ENCODE measurements at regions not wholly inside any gene's neighbourhood (a gene's known extent, or its start where the extent isn't known, plus 50 kb on each side); places are given as distances from the start of the nearest gene placed in this dataset.

- no peaks in the 10 kb centered on the region for H3K27me3 ChIP-seq (replicated peaks in 1 of 4; ENCODE audit: control extremely low read depth in 1 of 4, control insufficient read depth in 3 of 4, insufficient read depth in 4 of 4, low read length in 3 of 4)
- intact Hi-C loops (cut with micrococcal nuclease), result no loop called here
- no peaks in the 10 kb centered on the region for H3K79me2 ChIP-seq (ENCODE audit: control insufficient read depth, insufficient read depth, low read length)
- ChIA-PET CTCF (no interaction called here), POLR2A (no interaction called here)
- no CpG with 5 or more reads among the region's 3 CpGs for WGBS (ENCODE audit: insufficient coverage)
- TF ChIP-seq CTCF (IDR thresholded peaks at IDR 0.05) (no peak), EZH2 (IDR thresholded peaks at IDR 0.05; ENCODE audit: borderline replicate concordance, insufficient read depth, low read depth, low read length, poor library complexity, severe bottlenecking) (no peak)
- no peak overlapping the region for H3K4me2 ChIP-seq (replicated peaks; ENCODE audit: low read depth, low read length, poor library complexity, severe bottlenecking)
- H4K20me1 ChIP-seq (ENCODE audit: control insufficient read depth, insufficient read depth, low read length, poor library complexity, severe bottlenecking), result no peaks in the 10 kb centered on the region
- no peak overlapping the region for H3K4me3 Mint-ChIP-seq
- no peak overlapping the region for H3K4me3 ChIP-seq (ENCODE audit: control extremely low read depth in 1 of 5, extremely low read depth in 1 of 5, insufficient read depth in 1 of 5, low read depth in 2 of 5, low read length in 4 of 5)
- H3K4me1 ChIP-seq (ENCODE audit: control insufficient read depth in 2 of 2, insufficient read depth in 2 of 2, low read length in 2 of 2), result no peaks in the 10 kb centered on the region
- no peaks in the 10 kb centered on the region for H3K36me3 ChIP-seq (replicated peaks in 1 of 2; ENCODE audit: control extremely low read depth in 1 of 2, control insufficient read depth in 1 of 2, extremely low read depth in 1 of 2, insufficient read depth in 2 of 2, low read length in 1 of 2)
- no peak overlapping the region for H3K27ac Mint-ChIP-seq
- no peaks in the 10 kb centered on the region for H3K9me3 Mint-ChIP-seq (ENCODE audit: insufficient read depth)
- H3K4me1 Mint-ChIP-seq, result no peaks in the 10 kb centered on the region
- no peak overlapping the region for H3K9ac ChIP-seq (ENCODE audit: low read length)
- no peaks in the 10 kb centered on the region for H3K27me3 Mint-ChIP-seq
- ATAC-seq (ENCODE audit: low read depth) (no peak), DNase-seq (no peak)
- no peak overlapping the region for H3K27ac ChIP-seq (ENCODE audit: low read length in 2 of 2)
- no peaks in the 10 kb centered on the region for H3K9me3 ChIP-seq (ENCODE audit: control extremely low read depth in 1 of 3, control insufficient read depth in 2 of 3, insufficient read depth in 1 of 3, low read length in 2 of 3)
- H2AFZ ChIP-seq (ENCODE audit: insufficient read depth, low read depth, low read length, poor library complexity, severe bottlenecking), result no peak overlapping the region
Measured at GRCh38 chr12:71071536-71072097, 86.2 kb downstream of the TSPAN8 start.

GRCh38 chr12:71070416-71071128, 87.2 kb downstream of the TSPAN8 start:
- WGBS (ENCODE audit: insufficient coverage), result 100% methylated on average over 1 of the region's 3 CpGs
- Histone ChIP-seq H3K27me3 (replicated peaks in 1 of 4; ENCODE audit: control extremely low read depth in 1 of 4, control insufficient read depth in 3 of 4, insufficient read depth in 4 of 4, low read length in 3 of 4) (no peaks in the 10 kb centered on the region), H3K9me3 (ENCODE audit: control extremely low read depth in 1 of 3, control insufficient read depth in 2 of 3, insufficient read depth in 1 of 3, low read length in 2 of 3) (no peaks in the 10 kb centered on the region), H3K9ac (ENCODE audit: low read length) (no peak overlapping the region), H3K4me2 (replicated peaks; ENCODE audit: low read depth, low read length, poor library complexity, severe bottlenecking) (no peak overlapping the region), H3K4me1 (ENCODE audit: control insufficient read depth in 2 of 2, insufficient read depth in 2 of 2, low read length in 2 of 2) (no peaks in the 10 kb centered on the region), H4K20me1 (ENCODE audit: control insufficient read depth, insufficient read depth, low read length, poor library complexity, severe bottlenecking) (no peaks in the 10 kb centered on the region), H3K79me2 (ENCODE audit: control insufficient read depth, insufficient read depth, low read length) (no peaks in the 10 kb centered on the region), H3K36me3 (replicated peaks in 1 of 2; ENCODE audit: control extremely low read depth in 1 of 2, control insufficient read depth in 1 of 2, extremely low read depth in 1 of 2, insufficient read depth in 2 of 2, low read length in 1 of 2) (no peaks in the 10 kb centered on the region), H3K27ac (ENCODE audit: low read length in 2 of 2) (no peak overlapping the region), H3K4me3 (ENCODE audit: control extremely low read depth in 1 of 5, extremely low read depth in 1 of 5, insufficient read depth in 1 of 5, low read depth in 2 of 5, low read length in 4 of 5) (no peak overlapping the region), H2AFZ (ENCODE audit: insufficient read depth, low read depth, low read length, poor library complexity, severe bottlenecking) (no peak overlapping the region)
- no peak overlapping the region for H3K27ac Mint-ChIP-seq
- no peaks in the 10 kb centered on the region for H3K4me1 Mint-ChIP-seq
- H3K4me3 Mint-ChIP-seq, result no peak overlapping the region
- no peak for ATAC-seq (ENCODE audit: low read depth)
- no peaks in the 10 kb centered on the region for H3K27me3 Mint-ChIP-seq
- TF ChIP-seq EZH2 (IDR thresholded peaks at IDR 0.05; ENCODE audit: borderline replicate concordance, insufficient read depth, low read depth, low read length, poor library complexity, severe bottlenecking) (no peak), CTCF (IDR thresholded peaks at IDR 0.05) (no peak)
- POLR2A ChIA-PET, result no interaction called here
- no peaks in the 10 kb centered on the region for H3K9me3 Mint-ChIP-seq (ENCODE audit: insufficient read depth)
- intact Hi-C loops (cut with micrococcal nuclease), result no loop called here
- no peak for DNase-seq
- CTCF ChIA-PET, result no interaction called here
